Liver (tissue), 3 donors: ENCODE measurements at regions not wholly inside any gene's neighbourhood (a gene's known extent, or its start where the extent isn't known, plus 50 kb on each side); places are given as distances from the start of the nearest gene placed in this dataset.

ENCODE experiments used
- FOXA2 ChIP-seq: IDR thresholded peaks from 2 replicates; pipeline ENCODE4 v1.6.1; 2016; ENCODE audit warnings: antibody characterized with exemption
- RAD21 ChIP-seq, 2 donors: IDR thresholded peaks; 2 replicates each; pipeline ENCODE4 v1.6.1; 2016; ENCODE audit warnings: antibody characterized with exemption in 2 of 2, mild to moderate bottlenecking in 2 of 2
- TAF1 ChIP-seq: conservative IDR thresholded peaks from 2 replicates; pipeline ENCODE4 v1.6.1; 2016; ENCODE audit warnings: antibody characterized with exemption, mild to moderate bottlenecking
- TF ChIP-seq, protein P1 (sequence below): fragments of 150-350 bp; IDR thresholded peaks from 2 replicates; pipeline ENCODE4 v1.5.1; 2017; ENCODE audit warnings: improper control_type of control experiment, low read depth, low read length; ENCODE audit not compliant: missing input control
- TF ChIP-seq, protein P2 (sequence below): IDR thresholded peaks from 2 replicates; pipeline ENCODE4 v1.6.1; 2016; ENCODE audit warnings: antibody characterized with exemption, mild to moderate bottlenecking
- TF ChIP-seq, protein P3 (sequence below): IDR thresholded peaks from 2 replicates; pipeline ENCODE4 v1.6.1; 2016; ENCODE audit warnings: antibody characterized with exemption
- TF ChIP-seq, protein P4 (sequence below): IDR thresholded peaks from 2 replicates; pipeline ENCODE4 v1.6.1; 2016; ENCODE audit warnings: antibody characterized with exemption
- donor health status: healthy.
- donor health status: healthy.

DNA sequence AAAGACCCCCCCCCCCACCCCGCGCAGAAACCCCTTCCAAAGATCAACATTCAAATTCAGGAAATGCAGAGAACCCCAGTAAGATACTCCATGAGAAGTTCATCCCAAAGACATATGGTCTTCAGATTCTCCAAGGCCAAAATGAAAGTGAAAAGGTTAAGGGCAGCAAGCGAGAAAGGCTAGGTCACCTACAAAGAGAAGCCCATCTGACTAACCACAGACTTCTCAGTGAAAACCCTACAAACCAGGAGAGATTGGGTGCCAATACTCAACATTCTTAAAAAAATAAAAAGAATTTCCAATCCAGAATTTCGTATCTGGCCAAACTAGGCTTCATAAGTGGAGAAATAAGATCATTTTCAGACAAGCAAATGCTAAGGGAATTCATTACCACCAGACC is 175.2 kb downstream of the RND3 start:
- TF ChIP-seq TAF1 = no peak
- TF ChIP-seq, protein P1, sequence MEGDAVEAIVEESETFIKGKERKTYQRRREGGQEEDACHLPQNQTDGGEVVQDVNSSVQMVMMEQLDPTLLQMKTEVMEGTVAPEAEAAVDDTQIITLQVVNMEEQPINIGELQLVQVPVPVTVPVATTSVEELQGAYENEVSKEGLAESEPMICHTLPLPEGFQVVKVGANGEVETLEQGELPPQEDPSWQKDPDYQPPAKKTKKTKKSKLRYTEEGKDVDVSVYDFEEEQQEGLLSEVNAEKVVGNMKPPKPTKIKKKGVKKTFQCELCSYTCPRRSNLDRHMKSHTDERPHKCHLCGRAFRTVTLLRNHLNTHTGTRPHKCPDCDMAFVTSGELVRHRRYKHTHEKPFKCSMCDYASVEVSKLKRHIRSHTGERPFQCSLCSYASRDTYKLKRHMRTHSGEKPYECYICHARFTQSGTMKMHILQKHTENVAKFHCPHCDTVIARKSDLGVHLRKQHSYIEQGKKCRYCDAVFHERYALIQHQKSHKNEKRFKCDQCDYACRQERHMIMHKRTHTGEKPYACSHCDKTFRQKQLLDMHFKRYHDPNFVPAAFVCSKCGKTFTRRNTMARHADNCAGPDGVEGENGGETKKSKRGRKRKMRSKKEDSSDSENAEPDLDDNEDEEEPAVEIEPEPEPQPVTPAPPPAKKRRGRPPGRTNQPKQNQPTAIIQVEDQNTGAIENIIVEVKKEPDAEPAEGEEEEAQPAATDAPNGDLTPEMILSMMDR = no peak
- TF ChIP-seq, protein P2, sequence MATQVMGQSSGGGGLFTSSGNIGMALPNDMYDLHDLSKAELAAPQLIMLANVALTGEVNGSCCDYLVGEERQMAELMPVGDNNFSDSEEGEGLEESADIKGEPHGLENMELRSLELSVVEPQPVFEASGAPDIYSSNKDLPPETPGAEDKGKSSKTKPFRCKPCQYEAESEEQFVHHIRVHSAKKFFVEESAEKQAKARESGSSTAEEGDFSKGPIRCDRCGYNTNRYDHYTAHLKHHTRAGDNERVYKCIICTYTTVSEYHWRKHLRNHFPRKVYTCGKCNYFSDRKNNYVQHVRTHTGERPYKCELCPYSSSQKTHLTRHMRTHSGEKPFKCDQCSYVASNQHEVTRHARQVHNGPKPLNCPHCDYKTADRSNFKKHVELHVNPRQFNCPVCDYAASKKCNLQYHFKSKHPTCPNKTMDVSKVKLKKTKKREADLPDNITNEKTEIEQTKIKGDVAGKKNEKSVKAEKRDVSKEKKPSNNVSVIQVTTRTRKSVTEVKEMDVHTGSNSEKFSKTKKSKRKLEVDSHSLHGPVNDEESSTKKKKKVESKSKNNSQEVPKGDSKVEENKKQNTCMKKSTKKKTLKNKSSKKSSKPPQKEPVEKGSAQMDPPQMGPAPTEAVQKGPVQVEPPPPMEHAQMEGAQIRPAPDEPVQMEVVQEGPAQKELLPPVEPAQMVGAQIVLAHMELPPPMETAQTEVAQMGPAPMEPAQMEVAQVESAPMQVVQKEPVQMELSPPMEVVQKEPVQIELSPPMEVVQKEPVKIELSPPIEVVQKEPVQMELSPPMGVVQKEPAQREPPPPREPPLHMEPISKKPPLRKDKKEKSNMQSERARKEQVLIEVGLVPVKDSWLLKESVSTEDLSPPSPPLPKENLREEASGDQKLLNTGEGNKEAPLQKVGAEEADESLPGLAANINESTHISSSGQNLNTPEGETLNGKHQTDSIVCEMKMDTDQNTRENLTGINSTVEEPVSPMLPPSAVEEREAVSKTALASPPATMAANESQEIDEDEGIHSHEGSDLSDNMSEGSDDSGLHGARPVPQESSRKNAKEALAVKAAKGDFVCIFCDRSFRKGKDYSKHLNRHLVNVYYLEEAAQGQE = no peak
- TF ChIP-seq, protein P3, sequence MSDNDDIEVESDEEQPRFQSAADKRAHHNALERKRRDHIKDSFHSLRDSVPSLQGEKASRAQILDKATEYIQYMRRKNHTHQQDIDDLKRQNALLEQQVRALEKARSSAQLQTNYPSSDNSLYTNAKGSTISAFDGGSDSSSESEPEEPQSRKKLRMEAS = no peak
- TF ChIP-seq, protein P4, sequence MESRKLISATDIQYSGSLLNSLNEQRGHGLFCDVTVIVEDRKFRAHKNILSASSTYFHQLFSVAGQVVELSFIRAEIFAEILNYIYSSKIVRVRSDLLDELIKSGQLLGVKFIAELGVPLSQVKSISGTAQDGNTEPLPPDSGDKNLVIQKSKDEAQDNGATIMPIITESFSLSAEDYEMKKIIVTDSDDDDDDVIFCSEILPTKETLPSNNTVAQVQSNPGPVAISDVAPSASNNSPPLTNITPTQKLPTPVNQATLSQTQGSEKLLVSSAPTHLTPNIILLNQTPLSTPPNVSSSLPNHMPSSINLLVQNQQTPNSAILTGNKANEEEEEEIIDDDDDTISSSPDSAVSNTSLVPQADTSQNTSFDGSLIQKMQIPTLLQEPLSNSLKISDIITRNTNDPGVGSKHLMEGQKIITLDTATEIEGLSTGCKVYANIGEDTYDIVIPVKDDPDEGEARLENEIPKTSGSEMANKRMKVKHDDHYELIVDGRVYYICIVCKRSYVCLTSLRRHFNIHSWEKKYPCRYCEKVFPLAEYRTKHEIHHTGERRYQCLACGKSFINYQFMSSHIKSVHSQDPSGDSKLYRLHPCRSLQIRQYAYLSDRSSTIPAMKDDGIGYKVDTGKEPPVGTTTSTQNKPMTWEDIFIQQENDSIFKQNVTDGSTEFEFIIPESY = no peak
- TF ChIP-seq FOXA2 = no peak
- TF ChIP-seq RAD21 (IDR thresholded peaks at IDR 0.05) = no peak
